Upper lobe of left lung (tissue), 6 donors: ENCODE measurements at regions not wholly inside any gene's neighbourhood (a gene's known extent, or its start where the extent isn't known, plus 50 kb on each side); places are given as distances from the start of the nearest gene placed in this dataset.
"Not testable (repeated sequence)": the region's sequence is repeated elsewhere in the genome, so short reads cannot be mapped to it uniquely, and the experiment has no call there.

Source experiments
- ATAC-seq, 2 donors: fragments of 200-7000 bp; cut with Tn5 transposase; one replicate each; pipeline ENCODE4 v1.9.1; 2022; ENCODE audit warnings: mild to moderate bottlenecking in 2 of 2, moderate library complexity in 2 of 2; ENCODE audit not compliant: low FRiP score in 2 of 2
- DNase-seq, 2 donors: peaks; one replicate each; pipeline ENCODE4 v3.0.0-alpha.2; 2019 to 2020
- H3K27ac ChIP-seq, 4 donors: fragments of 200-600 bp; sonication (generic); one replicate each; pipeline ENCODE4 v1.5.1; 2016 to 2019
- H3K27me3 ChIP-seq, 4 donors: fragments of 200-600 bp; sonication (generic); one replicate each; pipeline ENCODE4 v1.5.1; 2017 to 2019
- H3K36me3 ChIP-seq, 4 donors: fragments of 200-600 bp; sonication (generic); one replicate each; pipeline ENCODE4 v1.5.1; 2016 to 2019
- H3K4me1 ChIP-seq, 4 donors: fragments of 200-600 bp; sonication (generic); one replicate each; pipeline ENCODE4 v1.5.1; 2018 to 2019
- H3K4me3 ChIP-seq, 4 donors: fragments of 200-600 bp; sonication (generic); one replicate each; pipeline ENCODE4 v1.5.1; 2017 to 2019; ENCODE audit warnings: mild to moderate bottlenecking in 2 of 4, moderate library complexity in 1 of 4
- H3K9me3 ChIP-seq, 4 donors: fragments of 200-600 bp; sonication (generic); one replicate each; pipeline ENCODE4 v1.5.1; 2018 to 2019
- EP300 ChIP-seq, 4 donors: sonication (generic); formaldehyde crosslinking; IDR thresholded peaks; one replicate each; pipeline ENCODE4 v1.5.1; 2017; ENCODE audit warnings: antibody characterized with exemption in 4 of 4, control low read depth in 2 of 4
- POLR2A ChIP-seq, 4 donors: fragments of 450-650 bp; IDR thresholded peaks; one replicate each; pipeline ENCODE4 v1.5.1; 2016 to 2017; ENCODE audit warnings: antibody characterized with exemption in 4 of 4, mild to moderate bottlenecking in 2 of 4
- POLR2AphosphoS5 ChIP-seq, 2 donors: sonication (generic); formaldehyde crosslinking; IDR thresholded peaks; one replicate each; pipeline ENCODE4 v1.5.1; 2017; ENCODE audit warnings: antibody characterized with exemption in 2 of 2
- WGBS, 2 donors: methylation state at CpG; one replicate each; pipeline ENCODE4 v1.1.5; 2017 to 2018; 5-methylcytosine and 5-hydroxymethylcytosine counted together
- TF ChIP-seq, protein P1 (sequence below), 6 experiments: fragments of 450-650 bp in 4 of 6; fragments of 200-600 bp in 2 of 6; sonication (generic) in 2 of 6; IDR thresholded peaks; one replicate each; pipeline ENCODE4 v1.5.1; 2016 to 2019; ENCODE audit warnings: antibody characterized with exemption in 6 of 6
- donor health status: DM: no; HTN: no; CAD: no; lungs with moderate emphysema.
- donor health status: DM: no; HTN: yes; CAD: no; lungs with severe emphysema.

DNA sequence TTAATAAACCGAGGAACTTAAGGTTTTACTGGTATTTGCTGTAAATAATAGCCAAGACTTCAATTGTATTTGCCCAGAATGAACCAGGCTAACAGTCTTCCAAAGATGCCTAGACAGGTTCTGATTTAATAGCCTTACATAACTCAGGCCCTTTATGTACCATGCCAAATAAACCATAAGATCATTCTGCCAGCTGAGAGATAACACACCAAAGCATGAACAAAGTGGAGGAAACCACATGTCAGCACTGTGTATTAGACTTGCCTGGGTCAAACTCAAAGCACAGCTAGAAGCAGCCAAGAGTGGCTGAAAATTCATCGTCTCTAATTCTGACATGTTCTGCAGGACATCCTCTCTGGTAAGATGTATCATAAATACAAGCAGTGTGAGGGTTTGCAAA lies 319.3 kb upstream of the ZNF608 start:
- ATAC-seq (no peak), DNase-seq (no peak)
- H3K27ac ChIP-seq: no peak overlapping the region
- 50 to 59% methylated on average over 2 of the region's 2 CpGs for WGBS, 2 donors
- no peaks in the 10 kb centered on the region for H3K27me3 ChIP-seq
- H3K4me1 ChIP-seq: no peaks in the 10 kb centered on the region
- H3K4me3 ChIP-seq: no peak overlapping the region
- no peaks in the 10 kb centered on the region for H3K9me3 ChIP-seq
- no peak for TF ChIP-seq POLR2A (IDR thresholded peaks at IDR 0.05)
- TF ChIP-seq POLR2AphosphoS5 (IDR thresholded peaks at IDR 0.05): no peak
- TF ChIP-seq, protein P1, sequence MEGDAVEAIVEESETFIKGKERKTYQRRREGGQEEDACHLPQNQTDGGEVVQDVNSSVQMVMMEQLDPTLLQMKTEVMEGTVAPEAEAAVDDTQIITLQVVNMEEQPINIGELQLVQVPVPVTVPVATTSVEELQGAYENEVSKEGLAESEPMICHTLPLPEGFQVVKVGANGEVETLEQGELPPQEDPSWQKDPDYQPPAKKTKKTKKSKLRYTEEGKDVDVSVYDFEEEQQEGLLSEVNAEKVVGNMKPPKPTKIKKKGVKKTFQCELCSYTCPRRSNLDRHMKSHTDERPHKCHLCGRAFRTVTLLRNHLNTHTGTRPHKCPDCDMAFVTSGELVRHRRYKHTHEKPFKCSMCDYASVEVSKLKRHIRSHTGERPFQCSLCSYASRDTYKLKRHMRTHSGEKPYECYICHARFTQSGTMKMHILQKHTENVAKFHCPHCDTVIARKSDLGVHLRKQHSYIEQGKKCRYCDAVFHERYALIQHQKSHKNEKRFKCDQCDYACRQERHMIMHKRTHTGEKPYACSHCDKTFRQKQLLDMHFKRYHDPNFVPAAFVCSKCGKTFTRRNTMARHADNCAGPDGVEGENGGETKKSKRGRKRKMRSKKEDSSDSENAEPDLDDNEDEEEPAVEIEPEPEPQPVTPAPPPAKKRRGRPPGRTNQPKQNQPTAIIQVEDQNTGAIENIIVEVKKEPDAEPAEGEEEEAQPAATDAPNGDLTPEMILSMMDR (IDR thresholded peaks at IDR 0.05): no peak
- no peak for TF ChIP-seq EP300 (IDR thresholded peaks at IDR 0.05)
- H3K36me3 ChIP-seq: no peaks in the 10 kb centered on the region

- no peaks in the 10 kb centered on the region for H3K27me3 ChIP-seq
- TF ChIP-seq EP300 (IDR thresholded peaks at IDR 0.05): no peak
- TF ChIP-seq POLR2AphosphoS5 (IDR thresholded peaks at IDR 0.05): no peak
- no peak for TF ChIP-seq POLR2A (IDR thresholded peaks at IDR 0.05)
- TF ChIP-seq, protein P1 (IDR thresholded peaks at IDR 0.05): no peak
- 90 to 92% methylated on average over 3 of the region's 3 CpGs for WGBS, 2 donors
- no peak overlapping the region for H3K27ac ChIP-seq
- H3K36me3 ChIP-seq: no peaks in the 10 kb centered on the region
- H3K4me1 ChIP-seq: no peaks in the 10 kb centered on the region
- ATAC-seq (no peak), DNase-seq (no peak)
- no peak overlapping the region for H3K4me3 ChIP-seq
- H3K9me3 ChIP-seq: peaks cover 0 to 12% (median 7%) of the 10 kb centered on the region in 4 donors
These were observed 324.5 kb upstream of the ZNF608 start for GRCh38 chr5:125070961-125071360.

DNA sequence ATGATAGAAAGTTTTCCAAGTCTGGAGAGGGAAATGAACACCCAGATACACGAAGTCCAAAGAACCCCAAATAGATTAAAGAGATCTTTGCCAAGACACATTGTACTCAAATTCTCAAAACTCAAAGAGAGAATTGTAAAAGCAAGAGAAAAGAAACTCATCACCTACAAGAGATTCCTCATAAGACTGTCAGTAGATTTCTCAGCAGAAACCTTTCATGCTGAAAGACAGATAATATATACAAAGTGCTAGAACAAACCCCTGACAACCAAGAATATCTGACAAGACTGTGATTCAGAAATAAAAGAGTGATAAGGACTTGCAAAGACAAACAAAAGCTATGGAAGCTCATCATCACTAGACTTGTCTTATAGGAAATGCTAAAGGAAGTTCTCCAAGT lies 326.7 kb upstream of the ZNF608 start:
- H3K9me3 ChIP-seq: peaks cover 0 to 12% (median 7%) of the 10 kb centered on the region in 4 donors
- no peaks in the 10 kb centered on the region for H3K27me3 ChIP-seq
- H3K27ac ChIP-seq: no peak overlapping the region
- TF ChIP-seq EP300 (IDR thresholded peaks at IDR 0.05): no peak
- H3K36me3 ChIP-seq: no peaks in the 10 kb centered on the region
- WGBS, 2 donors: 87% methylated on average over 1 of the region's 1 CpG
- H3K4me1 ChIP-seq: no peaks in the 10 kb centered on the region
- ATAC-seq (no peak), DNase-seq (no peak)
- H3K4me3 ChIP-seq: no peak overlapping the region

DNA sequence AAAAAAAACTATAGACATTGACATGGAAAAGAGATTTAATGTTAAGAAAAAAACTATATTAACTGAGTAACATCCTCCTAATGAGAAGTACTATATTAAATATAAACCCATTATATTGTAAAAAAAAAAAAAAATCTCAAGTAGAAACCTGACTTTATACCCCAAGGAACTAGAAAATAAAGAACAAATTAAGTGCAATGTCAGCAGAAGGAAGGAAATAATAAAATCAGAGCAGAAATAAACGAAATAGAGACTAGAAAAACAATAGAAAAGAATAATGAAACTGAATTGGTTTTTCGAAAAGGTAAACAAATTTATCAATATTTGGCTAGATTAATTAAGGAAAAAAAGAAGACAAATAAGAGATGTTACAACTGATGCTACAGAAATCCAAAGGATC lies 329.1 kb upstream of the ZNF608 start:
- H3K4me1 ChIP-seq: no peaks in the 10 kb centered on the region
- WGBS, 2 donors: 62 to 86% methylated on average over 2 of the region's 2 CpGs
- ATAC-seq (no peak), DNase-seq (no peak)
- no peaks in the 10 kb centered on the region for H3K27me3 ChIP-seq
- no peak overlapping the region for H3K27ac ChIP-seq
- no peak overlapping the region for H3K4me3 ChIP-seq
- H3K9me3 ChIP-seq: peaks cover 0 to 12% (median 7%) of the 10 kb centered on the region in 4 donors
- no peak for TF ChIP-seq POLR2A (IDR thresholded peaks at IDR 0.05)
- no peak for TF ChIP-seq EP300 (IDR thresholded peaks at IDR 0.05)
- no peak for TF ChIP-seq POLR2AphosphoS5 (IDR thresholded peaks at IDR 0.05)
- TF ChIP-seq, protein P1 (IDR thresholded peaks at IDR 0.05): no peak
- no peaks in the 10 kb centered on the region for H3K36me3 ChIP-seq

DNA sequence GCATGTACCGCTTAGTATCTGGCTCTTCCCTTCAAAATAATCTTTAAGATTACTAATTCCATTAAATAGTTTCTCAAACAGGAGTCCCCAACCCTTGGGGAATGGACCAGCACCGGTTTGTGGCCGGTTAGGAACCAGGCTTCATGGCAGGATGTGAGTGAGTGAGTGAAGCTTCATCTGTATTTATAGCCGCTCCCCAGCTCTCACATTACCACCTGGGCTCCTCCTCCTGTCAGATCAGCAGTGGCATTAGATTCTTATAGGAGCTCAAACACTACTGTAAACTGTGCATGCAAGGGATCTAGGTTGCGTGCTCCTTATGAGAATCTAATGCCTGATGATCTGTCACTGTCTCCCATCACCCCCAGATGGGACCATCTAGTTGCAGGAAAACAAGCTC lies 332.6 kb upstream of the ZNF608 start:
- not testable (repeated sequence) for H3K27me3 ChIP-seq, DNase-seq, H3K36me3 ChIP-seq, ATAC-seq, H3K27ac ChIP-seq, H3K4me3 ChIP-seq, H3K4me1 ChIP-seq, H3K9me3 ChIP-seq
- 96% methylated on average over 5 of the region's 5 CpGs for WGBS, 2 donors

GRCh38 chr5:125081101-125081500 lies 334.7 kb upstream of the ZNF608 start:
- Histone ChIP-seq H3K4me3 (no peak overlapping the region), H3K36me3 (no peaks in the 10 kb centered on the region), H3K9me3 (no peaks in the 10 kb centered on the region), H3K4me1 (no peaks in the 10 kb centered on the region), H3K27me3 (no peaks in the 10 kb centered on the region), H3K27ac (no peak overlapping the region)
- DNase-seq (no peak), ATAC-seq (no peak)
- TF ChIP-seq, protein P1 (IDR thresholded peaks at IDR 0.05): no peak
- TF ChIP-seq POLR2A (IDR thresholded peaks at IDR 0.05) (no peak), POLR2AphosphoS5 (IDR thresholded peaks at IDR 0.05) (no peak), EP300 (IDR thresholded peaks at IDR 0.05) (no peak)
- WGBS, 2 donors: 94% methylated on average over 3 of the region's 3 CpGs
